ENCODE measurements at regions not wholly inside any gene's neighbourhood (a gene's known extent, or its start where the extent isn't known, plus 50 kb on each side); places are given as distances from the start of the nearest gene placed in this dataset.

DNA sequence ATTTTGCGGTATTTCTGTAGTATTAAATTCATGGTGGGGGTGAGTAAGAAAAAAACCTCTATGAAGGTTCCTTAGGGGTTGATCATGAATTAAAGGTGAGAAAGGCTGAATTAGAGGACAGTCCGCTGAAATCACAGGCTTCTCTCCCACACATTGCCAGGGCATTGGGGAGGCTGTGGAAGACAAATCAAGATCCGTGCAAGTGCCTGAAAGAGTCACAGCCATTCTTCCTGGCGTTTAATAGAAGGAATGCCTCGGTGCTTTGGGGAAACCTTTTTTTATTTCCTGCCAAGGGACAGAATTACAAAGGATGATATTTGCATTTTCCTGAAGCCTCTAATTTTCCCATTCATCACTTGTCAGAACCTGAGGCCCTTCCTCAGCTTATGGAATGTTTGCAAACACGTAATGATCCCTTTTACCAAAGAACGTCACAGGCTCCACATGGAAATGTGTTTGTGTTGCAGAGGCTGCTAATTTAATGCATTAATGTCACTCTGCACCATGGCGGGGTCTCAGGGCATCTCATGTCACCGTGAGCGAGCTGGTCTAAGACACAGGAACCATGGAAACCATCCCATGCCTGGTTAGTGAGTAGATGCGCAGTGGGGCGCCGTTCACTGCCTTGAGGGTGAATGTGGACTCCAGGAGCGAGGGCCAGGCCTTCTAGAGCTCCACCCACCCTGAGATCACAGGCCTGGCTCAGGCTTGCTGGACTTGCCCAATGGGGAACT is 185.9 kb upstream of the SULF2 start:
- TF ChIP-seq EP300 (IDR thresholded peaks at IDR 0.05): no peak
- no peak for TF ChIP-seq CTCF (IDR thresholded peaks at IDR 0.05)
